CD14-positive monocyte (primary cell): ENCODE measurements at regions not wholly inside any gene's neighbourhood (a gene's known extent, or its start where the extent isn't known, plus 50 kb on each side); places are given as distances from the start of the nearest gene placed in this dataset.

Experiments
- DNase-seq, 3 donors: peaks; one replicate each; pipeline ENCODE4 v3.0.0-alpha.2; 2011 to 2022
- H2AFZ ChIP-seq: 2 replicates; pipeline ENCODE4 v1.6.0; 2012; ENCODE audit warnings: mild to moderate bottlenecking, low read depth, low read length, inconsistent platforms; ENCODE audit not compliant: insufficient read depth, poor library complexity, severe bottlenecking
- H3K27ac ChIP-seq, 2 donors: 1 replicate in 1 of 2; 2 replicates in 1 of 2; pipeline ENCODE4 v1.5.1; 2012 to 2013; ENCODE audit warnings: low read length in 2 of 2, control low read depth in 1 of 2, inconsistent platforms in 1 of 2, low read depth in 1 of 2, mild to moderate bottlenecking in 1 of 2
- H3K27me3 ChIP-seq, 2 donors: one replicate each; pipeline versions ENCODE4 v1.6.0 to v1.6.1; 2011 to 2013; ENCODE audit warnings: low read length in 2 of 2; ENCODE audit not compliant: control insufficient read depth in 2 of 2, insufficient read depth in 2 of 2
- H3K36me3 ChIP-seq, 2 donors: replicated peaks in 1 of 2; 1 replicate in 1 of 2; 2 replicates in 1 of 2; pipeline versions ENCODE4 v1.5.1 to v1.6.1; 2012 to 2013; ENCODE audit warnings: low read length in 2 of 2, control low read depth in 1 of 2, inconsistent platforms in 1 of 2, mild to moderate bottlenecking in 1 of 2; ENCODE audit not compliant: insufficient read depth in 2 of 2, control insufficient read depth in 1 of 2
- H3K4me1 ChIP-seq, 2 donors: 1 replicate in 1 of 2; 2 replicates in 1 of 2; pipeline versions ENCODE4 v1.5.1 to v1.6.1; 2012 to 2013; ENCODE audit warnings: low read length in 2 of 2, control low read depth in 1 of 2, inconsistent platforms in 1 of 2, mild to moderate bottlenecking in 1 of 2, moderate library complexity in 1 of 2; ENCODE audit not compliant: insufficient read depth in 2 of 2, control insufficient read depth in 1 of 2
- H3K4me2 ChIP-seq: replicated peaks from 2 replicates; pipeline ENCODE3; 2012; ENCODE audit warnings: low read length, moderate library complexity, mild to moderate bottlenecking; ENCODE audit not compliant: poor library complexity, severe bottlenecking; ENCODE audit errors: extremely low read depth
- H3K4me3 ChIP-seq, 3 experiments: fragments of 200-600 bp in 1 of 3; sonication (generic) in 1 of 3; replicated peaks in 1 of 3; 1 replicate in 2 of 3; 2 replicates in 1 of 3; pipeline ENCODE4 v1.5.1; 2011 to 2013; ENCODE audit warnings: low read length in 3 of 3, mild to moderate bottlenecking in 3 of 3, control low read depth in 2 of 3, low read depth in 2 of 3, inconsistent platforms in 1 of 3, moderate library complexity in 1 of 3
- H3K79me2 ChIP-seq: 2 replicates; pipeline ENCODE4 v1.6.0; 2012; ENCODE audit warnings: mild to moderate bottlenecking, control low read depth, inconsistent platforms, low read length, moderate library complexity; ENCODE audit not compliant: insufficient read depth
- H3K9ac ChIP-seq: 2 replicates; pipeline ENCODE4 v1.6.0; 2017; ENCODE audit warnings: low read length, mild to moderate bottlenecking; ENCODE audit not compliant: insufficient read depth, poor library complexity, severe bottlenecking
- H3K9me3 ChIP-seq, 2 donors: replicated peaks in 1 of 2; 1 replicate in 1 of 2; 2 replicates in 1 of 2; pipeline versions ENCODE4 v1.5.1 to v1.6.1; 2012 to 2013; ENCODE audit warnings: low read length in 2 of 2, control low read depth in 1 of 2; ENCODE audit not compliant: control insufficient read depth in 1 of 2, insufficient read depth in 1 of 2
- H4K20me1 ChIP-seq: 2 replicates; pipeline ENCODE4 v1.6.0; 2012; ENCODE audit warnings: mild to moderate bottlenecking, low read length, control low read depth, moderate library complexity; ENCODE audit not compliant: insufficient read depth
- H3K27ac Mint-ChIP-seq, 7 donors: one replicate each; pipeline ENCODE4 v1.8.0; 2020; ENCODE audit warnings: mild to moderate bottlenecking in 7 of 7, mixed read lengths in 7 of 7, moderate library complexity in 6 of 7, inconsistent platforms in 2 of 7
- H3K27me3 Mint-ChIP-seq, 3 donors: one replicate each; pipeline ENCODE4 v1.8.0; 2021 to 2022; ENCODE audit warnings: low read depth in 3 of 3, mild to moderate bottlenecking in 3 of 3, mixed read lengths in 3 of 3, moderate library complexity in 3 of 3, inconsistent platforms in 1 of 3
- H3K36me3 Mint-ChIP-seq, 2 donors: one replicate each; pipeline ENCODE4 v1.8.0; 2020; ENCODE audit warnings: mixed read lengths in 2 of 2, inconsistent platforms in 1 of 2, mild to moderate bottlenecking in 1 of 2
- H3K4me1 Mint-ChIP-seq: one replicate; pipeline ENCODE4 v1.8.0; 2020; ENCODE audit warnings: mild to moderate bottlenecking, mixed read lengths
- H3K4me3 Mint-ChIP-seq, 2 donors: one replicate each; pipeline ENCODE4 v1.8.0; 2020; ENCODE audit warnings: mild to moderate bottlenecking in 2 of 2, mixed read lengths in 2 of 2, moderate library complexity in 1 of 2
- H3K9me3 Mint-ChIP-seq, 7 donors: one replicate each; pipeline ENCODE4 v1.8.0; 2020 to 2022; ENCODE audit warnings: mixed read lengths in 7 of 7, mild to moderate bottlenecking in 6 of 7, moderate library complexity in 6 of 7, inconsistent platforms in 2 of 7
- CTCF ChIP-seq: fragments of 200-600 bp; IDR thresholded peaks from one replicate; pipeline ENCODE4 v1.8.0; 2022; ENCODE audit warnings: antibody characterized with exemption, mild to moderate bottlenecking
- WGBS: methylation state at CpG from one replicate; pipeline ENCODE4 v1.1.5; 2013; ENCODE audit warnings: missing lambda C conversion rate; ENCODE audit not compliant: insufficient coverage; 5-methylcytosine and 5-hydroxymethylcytosine counted together
- intact Hi-C, 2 donors: fragments of 100-400 bp; cut with micrococcal nuclease; formaldehyde crosslinking; loops; one replicate each; pipeline versions ENCODE4 v1.15.0 to v1.15.1; 2023

- Histone ChIP-seq H3K4me2 (no peak overlapping the region), H4K20me1 (no peaks in the 10 kb centered on the region), H3K9ac (no peak overlapping the region), H3K27ac (no peak overlapping the region), H3K27me3 (peaks cover 0 to 2% of the 10 kb centered on the region in 2 donors), H3K9me3 (peaks cover 5% of the 10 kb centered on the region in 2 donors), H3K36me3 (no peaks in the 10 kb centered on the region), H3K4me1 (no peaks in the 10 kb centered on the region), H3K79me2 (no peaks in the 10 kb centered on the region), H2AFZ (no peak overlapping the region), H3K4me3 (no peak overlapping the region)
- H3K4me3 Mint-ChIP-seq, result no peak overlapping the region
- TF ChIP-seq CTCF, result no peak
- H3K27ac Mint-ChIP-seq, result no peak overlapping the region
- no peak for DNase-seq
- H3K27me3 Mint-ChIP-seq, result peaks cover 0 to 2% (median 0%) of the 10 kb centered on the region in 3 donors
- peaks cover 0 to 11% (median 5%) of the 10 kb centered on the region in 7 donors for H3K9me3 Mint-ChIP-seq
- no CpG with 5 or more reads among the region's 2 CpGs for WGBS
- no peaks in the 10 kb centered on the region for H3K36me3 Mint-ChIP-seq
- intact Hi-C loops, result no loop called here
- no peaks in the 10 kb centered on the region for H3K4me1 Mint-ChIP-seq
These were observed 229.1 kb downstream of the GUCY2F start for GRCh38 chrX:109252789-109253188.

GRCh38 chrX:109218761-109219160, 263.1 kb downstream of the GUCY2F start:
- no CpG with 5 or more reads among the region's 1 CpG for WGBS
- Mint-ChIP-seq H3K27ac (no peak overlapping the region), H3K9me3 (peaks cover 0 to 2% (median 0%) of the 10 kb centered on the region in 7 donors), H3K4me3 (no peak overlapping the region), H3K36me3 (no peaks in the 10 kb centered on the region), H3K4me1 (no peaks in the 10 kb centered on the region), H3K27me3 (no peaks in the 10 kb centered on the region)
- no peaks in the 10 kb centered on the region for H3K79me2 ChIP-seq
- no peak for DNase-seq
- no peak overlapping the region for H3K27ac ChIP-seq
- H3K4me1 ChIP-seq, result no peaks in the 10 kb centered on the region
- no peaks in the 10 kb centered on the region for H3K36me3 ChIP-seq
- no peak overlapping the region for H2AFZ ChIP-seq
- no peak for TF ChIP-seq CTCF
- no peaks in the 10 kb centered on the region for H3K27me3 ChIP-seq
- intact Hi-C loops, result no loop called here
- H3K4me2 ChIP-seq, result no peak overlapping the region
- H4K20me1 ChIP-seq, result no peaks in the 10 kb centered on the region
- no peak overlapping the region for H3K4me3 ChIP-seq
- no peaks in the 10 kb centered on the region for H3K9me3 ChIP-seq
- no peak overlapping the region for H3K9ac ChIP-seq
